Upper lobe of left lung (tissue), 4 donors: ENCODE measurements at regions not wholly inside any gene's neighbourhood (a gene's known extent, or its start where the extent isn't known, plus 50 kb on each side); places are given as distances from the start of the nearest gene placed in this dataset.

ENCODE experiments used
- EP300 ChIP-seq, 4 donors: sonication (generic); formaldehyde crosslinking; IDR thresholded peaks; one replicate each; pipeline ENCODE4 v1.5.1; 2017; ENCODE audit warnings: antibody characterized with exemption in 4 of 4, control low read depth in 2 of 4
- POLR2A ChIP-seq, 4 donors: fragments of 450-650 bp; IDR thresholded peaks; one replicate each; pipeline ENCODE4 v1.5.1; 2016 to 2017; ENCODE audit warnings: antibody characterized with exemption in 4 of 4, mild to moderate bottlenecking in 2 of 4
- POLR2AphosphoS5 ChIP-seq, 2 donors: sonication (generic); formaldehyde crosslinking; IDR thresholded peaks; one replicate each; pipeline ENCODE4 v1.5.1; 2017; ENCODE audit warnings: antibody characterized with exemption in 2 of 2
- TF ChIP-seq, protein P1 (sequence below), 6 experiments: fragments of 450-650 bp in 4 of 6; fragments of 200-600 bp in 2 of 6; sonication (generic) in 2 of 6; IDR thresholded peaks; one replicate each; pipeline ENCODE4 v1.5.1; 2016 to 2019; ENCODE audit warnings: antibody characterized with exemption in 6 of 6

DNA sequence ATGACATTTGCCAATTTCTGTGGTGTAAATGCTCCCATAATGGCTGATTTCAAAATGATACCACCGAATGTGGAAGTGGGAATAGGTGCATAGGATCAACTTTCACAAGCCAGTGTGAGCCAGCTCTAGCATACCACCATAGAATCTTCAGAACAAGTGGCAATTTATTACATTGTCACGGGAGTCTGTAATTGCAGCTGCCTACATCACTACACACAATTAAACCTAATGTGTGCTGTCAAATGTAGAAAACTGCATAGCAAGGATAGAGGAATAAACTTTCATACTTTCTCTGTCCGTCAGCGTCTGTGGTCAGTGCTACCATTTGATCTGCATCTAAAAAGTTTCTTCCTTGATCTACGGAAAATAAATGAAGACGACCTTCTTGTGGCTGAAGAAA, 417.8 kb upstream of the TOM1L1 start:
- TF ChIP-seq POLR2AphosphoS5 (IDR thresholded peaks at IDR 0.05) = no peak
- no peak for TF ChIP-seq EP300 (IDR thresholded peaks at IDR 0.05)
- TF ChIP-seq POLR2A (IDR thresholded peaks at IDR 0.05) = no peak
- TF ChIP-seq, protein P1, sequence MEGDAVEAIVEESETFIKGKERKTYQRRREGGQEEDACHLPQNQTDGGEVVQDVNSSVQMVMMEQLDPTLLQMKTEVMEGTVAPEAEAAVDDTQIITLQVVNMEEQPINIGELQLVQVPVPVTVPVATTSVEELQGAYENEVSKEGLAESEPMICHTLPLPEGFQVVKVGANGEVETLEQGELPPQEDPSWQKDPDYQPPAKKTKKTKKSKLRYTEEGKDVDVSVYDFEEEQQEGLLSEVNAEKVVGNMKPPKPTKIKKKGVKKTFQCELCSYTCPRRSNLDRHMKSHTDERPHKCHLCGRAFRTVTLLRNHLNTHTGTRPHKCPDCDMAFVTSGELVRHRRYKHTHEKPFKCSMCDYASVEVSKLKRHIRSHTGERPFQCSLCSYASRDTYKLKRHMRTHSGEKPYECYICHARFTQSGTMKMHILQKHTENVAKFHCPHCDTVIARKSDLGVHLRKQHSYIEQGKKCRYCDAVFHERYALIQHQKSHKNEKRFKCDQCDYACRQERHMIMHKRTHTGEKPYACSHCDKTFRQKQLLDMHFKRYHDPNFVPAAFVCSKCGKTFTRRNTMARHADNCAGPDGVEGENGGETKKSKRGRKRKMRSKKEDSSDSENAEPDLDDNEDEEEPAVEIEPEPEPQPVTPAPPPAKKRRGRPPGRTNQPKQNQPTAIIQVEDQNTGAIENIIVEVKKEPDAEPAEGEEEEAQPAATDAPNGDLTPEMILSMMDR (IDR thresholded peaks at IDR 0.05) = no peak
